Breast epithelium (tissue), 3 donors: ENCODE measurements at regions not wholly inside any gene's neighbourhood (a gene's known extent, or its start where the extent isn't known, plus 50 kb on each side); places are given as distances from the start of the nearest gene placed in this dataset.
"Not testable (repeated sequence)": the region's sequence is repeated elsewhere in the genome, so short reads cannot be mapped to it uniquely, and the experiment has no call there.

ENCODE experiments used
- POLR2A ChIP-seq: fragments of 450-650 bp; IDR thresholded peaks from one replicate; pipeline ENCODE4 v1.6.1; 2016; ENCODE audit warnings: antibody characterized with exemption, mild to moderate bottlenecking, moderate library complexity
- POLR2AphosphoS5 ChIP-seq, 3 donors: sonication (generic); formaldehyde crosslinking; IDR thresholded peaks; one replicate each; pipeline ENCODE4 v1.6.1; 2017; ENCODE audit warnings: antibody characterized with exemption in 3 of 3

- TF ChIP-seq POLR2AphosphoS5 (IDR thresholded peaks at IDR 0.05); POLR2A: not testable (repeated sequence)
Observed at GRCh38 chr14:53242898-53243297, 89.8 kb upstream of the DDHD1 start.
